HCT116 (cell line): ENCODE measurements at regions not wholly inside any gene's neighbourhood (a gene's known extent, or its start where the extent isn't known, plus 50 kb on each side); places are given as distances from the start of the nearest gene placed in this dataset.

ENCODE experiments used
- ATAC-seq: fragments of 200-7000 bp; cut with Tn5 transposase; 2 replicates; pipeline ENCODE4 v1.9.1; 2020; ENCODE audit warnings: mild to moderate bottlenecking, moderate library complexity
- BruUV-seq: library from RNA; stranded (reverse); fragments of 400-500 nt; replicated peaks from 2 replicates; lab custom pipeline; 2021; lab: Mats Ljungman, UMichigan
- CTCF ChIA-PET: fragments of 300-600 bp; sonication (Branson Sonifier 250); formaldehyde crosslinking; loops from one replicate; lab custom pipeline; 2021; ENCODE audit warnings: antibody characterized with exemption; lab: Charles Lee
- POLR2A ChIA-PET: fragments of 300-600, 350-600 bp; sonication (Branson Sonifier 250); formaldehyde crosslinking; loops from one replicate; lab custom pipeline; 2021; ENCODE audit warnings: antibody characterized with exemption; lab: Charles Lee
- RAD21 ChIA-PET, 2 experiments: fragments of 300-600 bp; sonication (Branson Sonifier 250); formaldehyde crosslinking; loops; one replicate each; lab custom pipeline; 2023; ENCODE audit warnings: low total read pairs in 2 of 2; ENCODE audit not compliant: uncharacterized antibody in 2 of 2, unreplicated experiment in 2 of 2, low non-redundant PET in 1 of 2; lab: Charles Lee
- DNase-seq: peaks from one replicate; pipeline ENCODE4 v3.0.0-alpha.2; 2010; ENCODE audit warnings: low read depth, low spot score
- H2AFZ ChIP-seq: fragments of 200-600 bp; shearing (Covaris generic), sonication (generic); 2 replicates; pipeline ENCODE4 v1.6.1; 2017; ENCODE audit warnings: low read depth, mixed run types, mixed read lengths, antibody characterized with exemption, low read length; ENCODE audit not compliant: poor library complexity, severe bottlenecking
- H3K27ac ChIP-seq: 2 replicates; pipeline ENCODE4 v1.5.1; 2012; ENCODE audit warnings: low read depth, low read length
- H3K27me3 ChIP-seq: fragments of 200-600 bp; sonication (generic); 2 replicates; pipeline ENCODE4 v1.6.1; 2016; ENCODE audit warnings: mixed run types, low read length, mixed read lengths; ENCODE audit not compliant: insufficient read depth
- H3K36me3 ChIP-seq, 2 experiments: fragments of 200-500 bp in 1 of 2; fragments of 200-600 bp in 1 of 2; sonication (Bioruptor generic) in 1 of 2; sonication (generic) in 1 of 2; 2 replicates each; pipeline versions ENCODE4 v1.5.1 to v1.6.1; 2014 to 2016; ENCODE audit warnings: low read length in 2 of 2, inconsistent platforms in 1 of 2, mixed read lengths in 1 of 2, mixed run types in 1 of 2; ENCODE audit not compliant: insufficient read depth in 2 of 2, control insufficient read depth in 1 of 2
- H3K4me1 ChIP-seq, 2 experiments: fragments of 200-600 bp in 1 of 2; sonication (generic) in 1 of 2; 2 replicates each; pipeline versions ENCODE4 v1.5.1 to v1.6.1; 2012 to 2017; ENCODE audit warnings: low read length in 2 of 2, inconsistent platforms in 1 of 2, mild to moderate bottlenecking in 1 of 2, mixed read lengths in 1 of 2, mixed run types in 1 of 2, moderate library complexity in 1 of 2; ENCODE audit not compliant: insufficient read depth in 2 of 2, control insufficient read depth in 1 of 2
- H3K4me2 ChIP-seq: fragments of 200-600 bp; sonication (generic); 2 replicates; pipeline ENCODE4 v1.6.1; 2017; ENCODE audit warnings: mixed run types, low read length, mixed read lengths
- H3K4me3 ChIP-seq, 2 experiments: fragments of 200-600 bp in 1 of 2; sonication (generic) in 1 of 2; replicated peaks in 1 of 2; 2 replicates each; pipeline ENCODE4 v1.5.1; 2011 to 2016; ENCODE audit warnings: low read length in 2 of 2, control low read depth in 1 of 2, low read depth in 1 of 2, mild to moderate bottlenecking in 1 of 2, mixed read lengths in 1 of 2, mixed run types in 1 of 2
- H3K79me2 ChIP-seq: fragments of 200-600 bp; sonication (generic); 2 replicates; pipeline ENCODE4 v1.6.1; 2017; ENCODE audit warnings: mild to moderate bottlenecking, mixed run types, low read length, moderate library complexity, mixed read lengths; ENCODE audit not compliant: insufficient read depth
- H3K9ac ChIP-seq: fragments of 200-600 bp; sonication (generic); 2 replicates; pipeline ENCODE4 v1.6.1; 2016; ENCODE audit warnings: low read length, mixed read lengths
- H3K9me2 ChIP-seq: fragments of 200-600 bp; sonication (generic), shearing (Covaris generic); 2 replicates; pipeline ENCODE4 v1.6.1; 2017; ENCODE audit warnings: mixed run types, mild to moderate bottlenecking, moderate library complexity; ENCODE audit not compliant: insufficient read depth
- H3K9me3 ChIP-seq, 2 experiments: fragments of 200-500 bp in 1 of 2; fragments of 200-600 bp in 1 of 2; sonication (Bioruptor generic) in 1 of 2; sonication (generic) in 1 of 2; 2 replicates each; pipeline ENCODE4 v1.6.1; 2014 to 2017; ENCODE audit warnings: low read length in 2 of 2, mixed read lengths in 2 of 2, inconsistent platforms in 1 of 2, low read depth in 1 of 2, mild to moderate bottlenecking in 1 of 2, mixed run types in 1 of 2, moderate library complexity in 1 of 2; ENCODE audit not compliant: control insufficient read depth in 1 of 2, insufficient read depth in 1 of 2
- H4K20me1 ChIP-seq: fragments of 200-600 bp; sonication (generic), shearing (Covaris generic); 2 replicates; pipeline ENCODE4 v1.6.1; 2017; ENCODE audit warnings: mixed run types, mild to moderate bottlenecking, moderate library complexity; ENCODE audit not compliant: insufficient read depth
- ATF3 ChIP-seq: IDR thresholded peaks from 2 replicates; pipeline ENCODE4 v1.6.1; 2012
- CEBPB ChIP-seq: IDR thresholded peaks from 2 replicates; pipeline ENCODE4 v1.6.1; 2012; ENCODE audit warnings: low read depth
- EGR1 ChIP-seq: IDR thresholded peaks from 2 replicates; pipeline ENCODE4 v1.6.1; 2012; ENCODE audit warnings: low read depth
- JUND ChIP-seq: IDR thresholded peaks from 2 replicates; pipeline ENCODE4 v1.6.1; 2012
- MAX ChIP-seq: IDR thresholded peaks from 2 replicates; pipeline ENCODE4 v1.6.1; 2012
- RAD21 ChIP-seq: IDR thresholded peaks from 2 replicates; pipeline ENCODE4 v1.6.1; 2012; ENCODE audit warnings: low read depth, mild to moderate bottlenecking
- SIN3A ChIP-seq: IDR thresholded peaks from 2 replicates; pipeline ENCODE4 v1.6.1; 2012; ENCODE audit warnings: low read depth
- SP1 ChIP-seq: IDR thresholded peaks from 2 replicates; pipeline ENCODE4 v1.6.1; 2012; ENCODE audit warnings: low read depth
- TCF7L2 ChIP-seq: IDR thresholded peaks from 2 replicates; pipeline ENCODE4 v1.7.0; 2011; ENCODE audit warnings: borderline replicate concordance, inconsistent platforms; ENCODE audit not compliant: insufficient read depth, insufficient read length; ENCODE audit errors: extremely low read depth
- YY1 ChIP-seq: IDR thresholded peaks from 2 replicates; pipeline ENCODE4 v1.6.1; 2011; ENCODE audit warnings: low read length, low read depth, moderate library complexity, mild to moderate bottlenecking; ENCODE audit not compliant: insufficient replicate concordance; ENCODE audit errors: extremely low read depth
- ZBTB33 ChIP-seq: IDR thresholded peaks from 2 replicates; pipeline ENCODE4 v1.6.1; 2011; ENCODE audit warnings: mild to moderate bottlenecking, low read length, moderate library complexity; ENCODE audit not compliant: insufficient replicate concordance; ENCODE audit errors: extremely low read depth
- intact Hi-C: fragments of 100-400 bp; cut with micrococcal nuclease; formaldehyde crosslinking; loops from 2 replicates; pipeline ENCODE4 v1.10.0; 2022
- TF ChIP-seq, protein P1 (sequence below), 3 experiments: fragments of 200-600 bp in 1 of 3; sonication (generic) in 1 of 3; IDR thresholded peaks in 2 of 3; conservative IDR thresholded peaks in 1 of 3; 2 replicates each; pipeline ENCODE4 v1.5.1; 2012 to 2017; ENCODE audit warnings: low read depth in 2 of 3, low read length in 2 of 3, antibody characterized with exemption in 1 of 3, borderline replicate concordance in 1 of 3, control low read depth in 1 of 3, mild to moderate bottlenecking in 1 of 3, mixed read lengths in 1 of 3, mixed run types in 1 of 3, moderate library complexity in 1 of 3; ENCODE audit not compliant: insufficient read depth in 1 of 3

- TF ChIP-seq ZBTB33 = no peak
- no peak for TF ChIP-seq ATF3
These were observed 65.5 kb downstream of the C11orf91 start (continued) for GRCh38 chr11:33635161-33635560.

DNA sequence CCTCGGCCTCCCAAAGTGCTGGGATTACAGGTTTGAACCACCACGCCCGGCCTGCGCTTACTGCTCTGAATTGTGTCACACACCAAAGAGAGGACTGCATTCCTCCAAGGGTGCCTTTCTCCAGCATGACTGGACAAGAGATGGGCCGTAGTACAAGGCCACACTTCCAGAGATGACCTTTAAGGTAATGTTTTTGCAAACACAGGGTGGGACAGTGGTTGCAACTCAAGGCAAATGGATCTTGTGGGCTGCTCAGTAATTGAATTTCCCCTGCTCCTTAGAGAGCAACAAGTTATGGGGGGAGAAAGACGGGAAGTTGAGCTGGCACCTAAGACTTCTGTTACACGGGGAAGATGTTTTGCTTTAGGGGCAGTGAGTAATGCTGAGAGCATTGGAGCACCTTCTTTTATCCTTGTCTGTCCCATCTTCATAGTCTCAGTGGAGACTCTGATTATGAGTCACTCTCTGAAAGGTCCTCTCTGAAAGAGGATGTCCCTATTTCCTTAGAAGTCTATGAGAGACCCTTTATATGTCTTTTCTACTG, 66.3 kb downstream of the C11orf91 start:
- peak overlapping the region; percentile 59 for H3K9ac ChIP-seq
- intact Hi-C loops = loop anchor here (5.0 kb wide), 1 partner anchor 58 kb away; no protein-coding TSS in a partner anchor
- peak overlapping the region; percentile 77 for H3K4me2 ChIP-seq
- RAD21 ChIA-PET = interaction anchor here in 1 of 2 experiments (0.6 kb wide), 1 partner anchor 540 kb away, joined by 3 read pairs; no protein-coding TSS in a partner anchor
- DNase-seq (peak; percentile 73), ATAC-seq (peak; percentile 55)
- no TSS peak for BruUV-seq
- no peaks in the 10 kb centered on the region for H4K20me1 ChIP-seq
- H3K9me2 ChIP-seq = no peaks in the 10 kb centered on the region
- H3K4me3 ChIP-seq = peak overlapping the region; percentile 12 to 46; a peak in 3 of 4 replicates
- H3K27me3 ChIP-seq = no peaks in the 10 kb centered on the region
- H2AFZ ChIP-seq = no peak overlapping the region
- peaks cover 27 to 70% of the 10 kb centered on the region in 2 experiments for H3K4me1 ChIP-seq
- no peaks in the 10 kb centered on the region for H3K9me3 ChIP-seq
- CTCF ChIA-PET = no interaction called here
- POLR2A ChIA-PET = interaction anchor here (0.9 to 1.3 kb wide), 3 partner anchors 56 to 269 kb away, joined by 3 to 5 read pairs (median 3); no protein-coding TSS in a partner anchor
- H3K36me3 ChIP-seq = no peaks in the 10 kb centered on the region
- no peaks in the 10 kb centered on the region for H3K79me2 ChIP-seq
- peak overlapping the region; percentile 55 for H3K27ac ChIP-seq
- TF ChIP-seq TCF7L2 (peak; percentile 41), CEBPB (peak; percentile 58; the same call in 1 of the 2 replicates), JUND (peak; percentile 84), RAD21 (no peak), YY1 (peak; percentile 13), MAX (peak; percentile 31), EGR1 (0 out of 2 replicates have a peak, but pooled peaks have one; percentile 13), SP1 (peak; percentile 76), SIN3A (peak; percentile 83), ZBTB33 (peak; percentile 36)
- TF ChIP-seq, protein P1, sequence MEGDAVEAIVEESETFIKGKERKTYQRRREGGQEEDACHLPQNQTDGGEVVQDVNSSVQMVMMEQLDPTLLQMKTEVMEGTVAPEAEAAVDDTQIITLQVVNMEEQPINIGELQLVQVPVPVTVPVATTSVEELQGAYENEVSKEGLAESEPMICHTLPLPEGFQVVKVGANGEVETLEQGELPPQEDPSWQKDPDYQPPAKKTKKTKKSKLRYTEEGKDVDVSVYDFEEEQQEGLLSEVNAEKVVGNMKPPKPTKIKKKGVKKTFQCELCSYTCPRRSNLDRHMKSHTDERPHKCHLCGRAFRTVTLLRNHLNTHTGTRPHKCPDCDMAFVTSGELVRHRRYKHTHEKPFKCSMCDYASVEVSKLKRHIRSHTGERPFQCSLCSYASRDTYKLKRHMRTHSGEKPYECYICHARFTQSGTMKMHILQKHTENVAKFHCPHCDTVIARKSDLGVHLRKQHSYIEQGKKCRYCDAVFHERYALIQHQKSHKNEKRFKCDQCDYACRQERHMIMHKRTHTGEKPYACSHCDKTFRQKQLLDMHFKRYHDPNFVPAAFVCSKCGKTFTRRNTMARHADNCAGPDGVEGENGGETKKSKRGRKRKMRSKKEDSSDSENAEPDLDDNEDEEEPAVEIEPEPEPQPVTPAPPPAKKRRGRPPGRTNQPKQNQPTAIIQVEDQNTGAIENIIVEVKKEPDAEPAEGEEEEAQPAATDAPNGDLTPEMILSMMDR (IDR thresholded peaks at IDR 0.05 in 2 of 3, conservative IDR thresholded peaks at IDR 0.05 in 1 of 3; ENCODE audit: borderline replicate concordance in 1 of 3, insufficient read depth in 1 of 3, low read depth in 2 of 3, low read length in 2 of 3) = no peak
